ENCODE measurements at regions not wholly inside any gene's neighbourhood (a gene's known extent, or its start where the extent isn't known, plus 50 kb on each side); places are given as distances from the start of the nearest gene placed in this dataset.

GRCh38 chr18:67218556-67218955 is 298.0 kb downstream of the DSEL start:
- H3K9me3 Mint-ChIP-seq (ENCODE audit: unreplicated experiment): no peaks in the 10 kb centered on the region
- ChIA-PET CTCF (no interaction called here), POLR2A (no interaction called here)
- DNase-seq: no peak
- H3K27me3 ChIP-seq (replicated peaks; ENCODE audit: control insufficient read depth, insufficient read depth, low read length): no peaks in the 10 kb centered on the region
- no peaks in the 10 kb centered on the region for H3K4me1 ChIP-seq
- intact Hi-C loops (cut with micrococcal nuclease; ENCODE audit: unreplicated experiment): loop anchor here (5.0 to 10.0 kb wide), 2 partner anchors 646 to 1404 kb away; no protein-coding TSS in a partner anchor
- no peak overlapping the region for H3K4me3 ChIP-seq (ENCODE audit: low read depth, low read length)
- no peak for TF ChIP-seq CTCF (IDR thresholded peaks at IDR 0.05; ENCODE audit: insufficient read depth in 1 of 2, low read depth in 1 of 2, low read length in 1 of 2, severe bottlenecking in 1 of 2, unreplicated experiment in 1 of 2)
- H3K36me3 ChIP-seq (ENCODE audit: control insufficient read depth, insufficient read depth, low read length): no peaks in the 10 kb centered on the region
- H3K9me3 ChIP-seq: no peaks in the 10 kb centered on the region
- no peaks in the 10 kb centered on the region for H3K36me3 Mint-ChIP-seq (ENCODE audit: insufficient read depth, unreplicated experiment)
- no peaks in the 10 kb centered on the region for H3K4me1 Mint-ChIP-seq (ENCODE audit: low read depth, unreplicated experiment)
- H3K4me3 Mint-ChIP-seq (ENCODE audit: unreplicated experiment): no peak overlapping the region
- H3K27ac Mint-ChIP-seq (ENCODE audit: unreplicated experiment): no peak overlapping the region
- H3K27me3 Mint-ChIP-seq (ENCODE audit: insufficient read depth, unreplicated experiment): no peaks in the 10 kb centered on the region
- no TSS peak for BruUV-seq (replicated peaks)

- Mint-ChIP-seq H3K9me3 (ENCODE audit: unreplicated experiment) (no peaks in the 10 kb centered on the region), H3K27ac (ENCODE audit: unreplicated experiment) (no peak overlapping the region), H3K27me3 (ENCODE audit: insufficient read depth, unreplicated experiment) (no peaks in the 10 kb centered on the region), H3K4me1 (ENCODE audit: low read depth, unreplicated experiment) (no peaks in the 10 kb centered on the region), H3K36me3 (ENCODE audit: insufficient read depth, unreplicated experiment) (no peaks in the 10 kb centered on the region), H3K4me3 (ENCODE audit: unreplicated experiment) (no peak overlapping the region)
- intact Hi-C loops (cut with micrococcal nuclease; ENCODE audit: unreplicated experiment): loop anchor here (1.0 to 10.0 kb wide), 4 partner anchors 296 to 1443 kb away; no protein-coding TSS in a partner anchor
- no peaks in the 10 kb centered on the region for H3K27me3 ChIP-seq (replicated peaks; ENCODE audit: control insufficient read depth, insufficient read depth, low read length)
- H3K36me3 ChIP-seq (ENCODE audit: control insufficient read depth, insufficient read depth, low read length): no peaks in the 10 kb centered on the region
- no peak overlapping the region for H3K4me3 ChIP-seq (ENCODE audit: low read depth, low read length)
- CTCF ChIA-PET: no interaction called here
- no TSS peak for BruUV-seq (replicated peaks)
- no peaks in the 10 kb centered on the region for H3K9me3 ChIP-seq
- POLR2A ChIA-PET: no interaction called here
- no peaks in the 10 kb centered on the region for H3K4me1 ChIP-seq
- TF ChIP-seq CTCF (IDR thresholded peaks at IDR 0.05; ENCODE audit: insufficient read depth in 1 of 2, low read depth in 1 of 2, low read length in 1 of 2, severe bottlenecking in 1 of 2, unreplicated experiment in 1 of 2): peak; percentile 37 to 52
- DNase-seq: peak in 1 of 2 experiments; percentile 21
Measured at GRCh38 chr18:67217551-67218166, 298.9 kb downstream of the DSEL start.

- no TSS peak for BruUV-seq (replicated peaks)
- Histone ChIP-seq H3K27me3 (replicated peaks; ENCODE audit: control insufficient read depth, insufficient read depth, low read length) (no peaks in the 10 kb centered on the region), H3K9me3 (no peaks in the 10 kb centered on the region), H3K4me1 (no peaks in the 10 kb centered on the region), H3K36me3 (ENCODE audit: control insufficient read depth, insufficient read depth, low read length) (no peaks in the 10 kb centered on the region), H3K4me3 (ENCODE audit: low read depth, low read length) (no peak overlapping the region)
- no peaks in the 10 kb centered on the region for H3K4me1 Mint-ChIP-seq (ENCODE audit: low read depth, unreplicated experiment)
- no peak for TF ChIP-seq CTCF (IDR thresholded peaks at IDR 0.05; ENCODE audit: insufficient read depth in 1 of 2, low read depth in 1 of 2, low read length in 1 of 2, severe bottlenecking in 1 of 2, unreplicated experiment in 1 of 2)
- POLR2A ChIA-PET: no interaction called here
- H3K27me3 Mint-ChIP-seq (ENCODE audit: insufficient read depth, unreplicated experiment): peaks cover 4% of the 10 kb centered on the region
- intact Hi-C loops (cut with micrococcal nuclease; ENCODE audit: unreplicated experiment): loop anchor here (1.0 to 10.0 kb wide), 4 partner anchors 296 to 1443 kb away; no protein-coding TSS in a partner anchor
- H3K36me3 Mint-ChIP-seq (ENCODE audit: insufficient read depth, unreplicated experiment): no peaks in the 10 kb centered on the region
- no peaks in the 10 kb centered on the region for H3K9me3 Mint-ChIP-seq (ENCODE audit: unreplicated experiment)
- CTCF ChIA-PET: no interaction called here
- no peak for DNase-seq
- H3K27ac Mint-ChIP-seq (ENCODE audit: unreplicated experiment): no peak overlapping the region
- H3K4me3 Mint-ChIP-seq (ENCODE audit: unreplicated experiment): no peak overlapping the region
Measured at GRCh38 chr18:67216846-67217245, 299.7 kb downstream of the DSEL start.

Measured in Caco-2 (cell line).